C4-2B (cell line): ENCODE measurements at regions not wholly inside any gene's neighbourhood (a gene's known extent, or its start where the extent isn't known, plus 50 kb on each side); places are given as distances from the start of the nearest gene placed in this dataset.

Source experiments
- ZFX ChIP-seq: fragments of 450-650 bp; IDR thresholded peaks from 2 replicates; pipeline ENCODE4 v1.6.1; 2017
- TF ChIP-seq, protein P1 (sequence below): fragments of 450-650 bp; conservative IDR thresholded peaks from 2 replicates; pipeline ENCODE4 v1.5.1; 2017; ENCODE audit warnings: mild to moderate bottlenecking

- TF ChIP-seq, protein P1, sequence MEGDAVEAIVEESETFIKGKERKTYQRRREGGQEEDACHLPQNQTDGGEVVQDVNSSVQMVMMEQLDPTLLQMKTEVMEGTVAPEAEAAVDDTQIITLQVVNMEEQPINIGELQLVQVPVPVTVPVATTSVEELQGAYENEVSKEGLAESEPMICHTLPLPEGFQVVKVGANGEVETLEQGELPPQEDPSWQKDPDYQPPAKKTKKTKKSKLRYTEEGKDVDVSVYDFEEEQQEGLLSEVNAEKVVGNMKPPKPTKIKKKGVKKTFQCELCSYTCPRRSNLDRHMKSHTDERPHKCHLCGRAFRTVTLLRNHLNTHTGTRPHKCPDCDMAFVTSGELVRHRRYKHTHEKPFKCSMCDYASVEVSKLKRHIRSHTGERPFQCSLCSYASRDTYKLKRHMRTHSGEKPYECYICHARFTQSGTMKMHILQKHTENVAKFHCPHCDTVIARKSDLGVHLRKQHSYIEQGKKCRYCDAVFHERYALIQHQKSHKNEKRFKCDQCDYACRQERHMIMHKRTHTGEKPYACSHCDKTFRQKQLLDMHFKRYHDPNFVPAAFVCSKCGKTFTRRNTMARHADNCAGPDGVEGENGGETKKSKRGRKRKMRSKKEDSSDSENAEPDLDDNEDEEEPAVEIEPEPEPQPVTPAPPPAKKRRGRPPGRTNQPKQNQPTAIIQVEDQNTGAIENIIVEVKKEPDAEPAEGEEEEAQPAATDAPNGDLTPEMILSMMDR: no peak
- TF ChIP-seq ZFX: no peak
Observed at GRCh38 chr20:11248011-11248409, 574.2 kb upstream of the JAG1 start.
